Neural cell (in vitro differentiated cells): ENCODE measurements at regions not wholly inside any gene's neighbourhood (a gene's known extent, or its start where the extent isn't known, plus 50 kb on each side); places are given as distances from the start of the nearest gene placed in this dataset.

Experiments used
- H2AFZ ChIP-seq: fragments of 200-600, 300-800 bp; sonication (generic), shearing (Covaris generic); 2 replicates; pipeline ENCODE4 v1.6.0; 2014; ENCODE audit warnings: low read depth, mild to moderate bottlenecking, antibody characterized with exemption, low read length, moderate library complexity
- H3F3A ChIP-seq: fragments of 200-600 bp; shearing (Covaris generic); 2 replicates; pipeline ENCODE4 v1.6.1; 2016; ENCODE audit warnings: mild to moderate bottlenecking, moderate library complexity, mixed read lengths, antibody characterized with exemption, low read length; ENCODE audit not compliant: insufficient read depth, poor library complexity, severe bottlenecking
- H3K27ac ChIP-seq: fragments of 200-600, 300-800 bp; sonication (generic), shearing (Covaris generic); 2 replicates; pipeline ENCODE4 v1.5.1; 2014; ENCODE audit warnings: mild to moderate bottlenecking, low read length, moderate library complexity
- H3K27me3 ChIP-seq: fragments of 300-800, 200-600 bp; sonication (generic), shearing (Covaris generic); 2 replicates; pipeline ENCODE4 v1.6.0; 2014; ENCODE audit warnings: mild to moderate bottlenecking, low read depth, low read length, moderate library complexity; ENCODE audit not compliant: insufficient read depth
- H3K36me3 ChIP-seq: fragments of 300-800, 200-600 bp; sonication (generic), shearing (Covaris generic); 2 replicates; pipeline ENCODE4 v1.5.1; 2014; ENCODE audit warnings: mild to moderate bottlenecking, antibody characterized with exemption, low read length, moderate library complexity; ENCODE audit not compliant: insufficient read depth
- H3K4me2 ChIP-seq: fragments of 300-800, 200-600 bp; sonication (generic), shearing (Covaris generic); 2 replicates; pipeline ENCODE4 v1.6.0; 2014; ENCODE audit warnings: mild to moderate bottlenecking, low read length
- H3K4me3 ChIP-seq: fragments of 300-800, 200-600 bp; sonication (generic), shearing (Covaris generic); 2 replicates; pipeline ENCODE4 v1.5.1; 2014; ENCODE audit warnings: mild to moderate bottlenecking, low read length, moderate library complexity
- H3K79me2 ChIP-seq: fragments of 200-600 bp; shearing (Covaris generic); replicated peaks from 2 replicates; pipeline ENCODE4 v1.6.0; 2014; ENCODE audit warnings: mild to moderate bottlenecking, low read length, moderate library complexity; ENCODE audit not compliant: insufficient read depth
- H3K9ac ChIP-seq: fragments of 300-800, 200-600 bp; sonication (generic), shearing (Covaris generic); 2 replicates; pipeline ENCODE4 v1.6.1; 2016; ENCODE audit warnings: mild to moderate bottlenecking, low read length, mixed read lengths
- H3K9me2 ChIP-seq: fragments of 200-600 bp; shearing (Covaris generic); 2 replicates; pipeline ENCODE4 v1.6.1; 2016; ENCODE audit warnings: mild to moderate bottlenecking, low read length, mixed read lengths; ENCODE audit not compliant: insufficient read depth
- H3K9me3 ChIP-seq: fragments of 200-600, 300-800 bp; sonication (generic), shearing (Covaris generic); 2 replicates; pipeline ENCODE4 v1.6.1; 2016; ENCODE audit warnings: mild to moderate bottlenecking, mixed run types, low read length, moderate library complexity, mixed read lengths
- H4K20me1 ChIP-seq: fragments of 200-600 bp; shearing (Covaris generic); 2 replicates; pipeline ENCODE4 v1.6.1; 2016; ENCODE audit warnings: mild to moderate bottlenecking, mixed run types; ENCODE audit not compliant: insufficient read depth
- CTCF ChIP-seq: fragments of 450-650 bp; IDR thresholded peaks from 2 replicates; pipeline ENCODE4 v1.5.1; 2014; ENCODE audit warnings: antibody characterized with exemption, mild to moderate bottlenecking, moderate library complexity; ENCODE audit not compliant: poor library complexity, severe bottlenecking
- EP300 ChIP-seq: fragments of 450-650 bp; conservative IDR thresholded peaks from 2 replicates; pipeline ENCODE4 v1.6.1; 2014; ENCODE audit warnings: antibody characterized with exemption, mild to moderate bottlenecking, moderate library complexity; ENCODE audit not compliant: poor library complexity, severe bottlenecking
- EZH2 ChIP-seq: fragments of 200-600, 300-800 bp; shearing (Covaris generic), sonication (generic); IDR thresholded peaks from 2 replicates; pipeline ENCODE4 v1.6.1; 2014; ENCODE audit warnings: antibody characterized with exemption, low read length, borderline replicate concordance, mild to moderate bottlenecking; ENCODE audit not compliant: insufficient read depth, poor library complexity, severe bottlenecking
- MXI1 ChIP-seq: fragments of 450-650 bp; conservative IDR thresholded peaks from 2 replicates; pipeline ENCODE4 v1.6.1; 2014; ENCODE audit warnings: antibody characterized with exemption, mild to moderate bottlenecking; ENCODE audit not compliant: poor library complexity, severe bottlenecking
- POLR2AphosphoS5 ChIP-seq: IDR thresholded peaks from 2 replicates; pipeline ENCODE4 v1.6.1; 2012
- RAD21 ChIP-seq: fragments of 450-650 bp; conservative IDR thresholded peaks from 2 replicates; pipeline ENCODE4 v1.6.1; 2014; ENCODE audit warnings: antibody characterized with exemption, mild to moderate bottlenecking, moderate library complexity
- REST ChIP-seq: IDR thresholded peaks from 2 replicates; pipeline ENCODE4 v1.6.1; 2012; ENCODE audit warnings: borderline replicate concordance
- SMC3 ChIP-seq: fragments of 450-650 bp; conservative IDR thresholded peaks from 2 replicates; pipeline ENCODE4 v1.6.1; 2014; ENCODE audit warnings: antibody characterized with exemption, mild to moderate bottlenecking, moderate library complexity; ENCODE audit not compliant: poor library complexity
- TAF1 ChIP-seq: IDR thresholded peaks from 2 replicates; pipeline ENCODE4 v1.6.1; 2012; ENCODE audit warnings: low read depth

GRCh38 chr10:57972783-57973182 lies 294.9 kb downstream of the IPMK start:
- Histone ChIP-seq H3K9me3 (no peaks in the 10 kb centered on the region), H3F3A (no peaks in the 10 kb centered on the region), H3K27ac (no peak overlapping the region), H3K9ac (no peak overlapping the region), H2AFZ (no peak overlapping the region), H3K4me3 (no peak overlapping the region), H4K20me1 (no peaks in the 10 kb centered on the region), H3K4me2 (no peak overlapping the region), H3K9me2 (no peaks in the 10 kb centered on the region), H3K27me3 (no peaks in the 10 kb centered on the region), H3K79me2 (no peaks in the 10 kb centered on the region), H3K36me3 (no peaks in the 10 kb centered on the region)
- no peak for TF ChIP-seq REST
- TF ChIP-seq CTCF = no peak
- no peak for TF ChIP-seq EZH2
- no peak for TF ChIP-seq MXI1
- no peak for TF ChIP-seq RAD21
- TF ChIP-seq SMC3 = no peak
- TF ChIP-seq TAF1 = no peak
- no peak for TF ChIP-seq POLR2AphosphoS5
- TF ChIP-seq EP300 = no peak

- Histone ChIP-seq H3K27me3 (no peaks in the 10 kb centered on the region), H3K4me3 (no peak overlapping the region), H3K27ac (no peak overlapping the region), H3K79me2 (no peaks in the 10 kb centered on the region), H3K9me2 (no peaks in the 10 kb centered on the region), H3K4me2 (no peak overlapping the region), H3F3A (no peaks in the 10 kb centered on the region), H3K9me3 (no peaks in the 10 kb centered on the region), H3K9ac (no peak overlapping the region), H4K20me1 (no peaks in the 10 kb centered on the region), H3K36me3 (no peaks in the 10 kb centered on the region), H2AFZ (no peak overlapping the region)
- TF ChIP-seq CTCF = no peak
Observed at GRCh38 chr10:57968328-57969016, 299.2 kb downstream of the IPMK start.
